ENCODE measurements at regions not wholly inside any gene's neighbourhood (a gene's known extent, or its start where the extent isn't known, plus 50 kb on each side); places are given as distances from the start of the nearest gene placed in this dataset.

DNA sequence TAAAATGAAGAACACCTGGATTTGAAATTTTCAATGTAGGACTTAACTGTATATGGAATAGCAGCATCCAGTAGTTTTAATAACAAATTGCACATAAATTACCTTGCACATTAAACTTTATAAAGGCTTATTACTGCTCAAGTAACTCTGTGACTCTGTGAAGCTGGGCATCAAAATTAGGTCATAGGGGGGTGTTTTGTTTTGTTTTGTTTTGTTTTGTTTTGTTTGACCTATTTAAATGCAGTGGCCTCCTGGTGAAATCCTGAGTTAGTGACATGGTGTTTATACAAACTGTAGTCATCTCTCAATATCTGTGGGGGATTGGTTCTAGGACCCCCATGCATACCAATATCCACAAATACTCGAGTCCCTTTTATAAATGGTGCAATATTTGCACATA is 51.9 kb upstream of the ADAD1 start:
- TF ChIP-seq, protein P1, sequence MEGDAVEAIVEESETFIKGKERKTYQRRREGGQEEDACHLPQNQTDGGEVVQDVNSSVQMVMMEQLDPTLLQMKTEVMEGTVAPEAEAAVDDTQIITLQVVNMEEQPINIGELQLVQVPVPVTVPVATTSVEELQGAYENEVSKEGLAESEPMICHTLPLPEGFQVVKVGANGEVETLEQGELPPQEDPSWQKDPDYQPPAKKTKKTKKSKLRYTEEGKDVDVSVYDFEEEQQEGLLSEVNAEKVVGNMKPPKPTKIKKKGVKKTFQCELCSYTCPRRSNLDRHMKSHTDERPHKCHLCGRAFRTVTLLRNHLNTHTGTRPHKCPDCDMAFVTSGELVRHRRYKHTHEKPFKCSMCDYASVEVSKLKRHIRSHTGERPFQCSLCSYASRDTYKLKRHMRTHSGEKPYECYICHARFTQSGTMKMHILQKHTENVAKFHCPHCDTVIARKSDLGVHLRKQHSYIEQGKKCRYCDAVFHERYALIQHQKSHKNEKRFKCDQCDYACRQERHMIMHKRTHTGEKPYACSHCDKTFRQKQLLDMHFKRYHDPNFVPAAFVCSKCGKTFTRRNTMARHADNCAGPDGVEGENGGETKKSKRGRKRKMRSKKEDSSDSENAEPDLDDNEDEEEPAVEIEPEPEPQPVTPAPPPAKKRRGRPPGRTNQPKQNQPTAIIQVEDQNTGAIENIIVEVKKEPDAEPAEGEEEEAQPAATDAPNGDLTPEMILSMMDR (conservative IDR thresholded peaks at IDR 0.05): no peak
- peaks cover 0 to 2% (median under 1%) of the 10 kb centered on the region in 3 experiments; a peak in 2 of 7 replicates for H3K36me3 Mint-ChIP-seq (ENCODE audit: insufficient read depth in 1 of 3, low read depth in 3 of 3)

More for the DNA sequence above, 51.9 kb upstream of the ADAD1 start:
- Mint-ChIP-seq H3K27me3 (ENCODE audit: low read depth) (no peaks in the 10 kb centered on the region), H3K27ac (no peak overlapping the region), H3K4me1 (no peaks in the 10 kb centered on the region), H3K4me3 (no peak overlapping the region), H3K9me3 (no peaks in the 10 kb centered on the region)
- Histone ChIP-seq H2BK12ac (ENCODE audit: insufficient read length, low read depth, low read length) (no peak overlapping the region), H3K23me2 (ENCODE audit: insufficient read length, low read depth, low read length, poor library complexity, severe bottlenecking) (no peaks in the 10 kb centered on the region), H3K4me2 (ENCODE audit: insufficient read depth, insufficient read length, low read length) (no peak overlapping the region), H3K14ac (ENCODE audit: insufficient read depth, low read length) (no peak overlapping the region), H3K27ac (ENCODE audit: insufficient read length, low read depth, low read length) (no peak overlapping the region), H4K91ac (ENCODE audit: insufficient read length, low read depth, low read length) (no peak overlapping the region), H4K20me1 (ENCODE audit: control insufficient read depth, insufficient read depth, insufficient read length) (no peaks in the 10 kb centered on the region), H3K23ac (ENCODE audit: insufficient read length, low read depth, low read length) (no peak overlapping the region), H2BK5ac (ENCODE audit: insufficient read length, low read length) (no peak overlapping the region), H4K5ac (ENCODE audit: insufficient read length, low read depth, low read length) (no peak overlapping the region), H3K4ac (ENCODE audit: low read depth, low read length) (no peak overlapping the region), H3K79me2 (ENCODE audit: insufficient read depth, low read length) (no peaks in the 10 kb centered on the region), H3T11ph (ENCODE audit: low read length) (no peak overlapping the region), H4K8ac (replicated peaks; ENCODE audit: insufficient read length, low read depth, low read length) (no peak overlapping the region), H3K79me1 (ENCODE audit: insufficient read depth, low read depth, low read length, poor library complexity, severe bottlenecking) (no peaks in the 10 kb centered on the region), H3K9me3 (ENCODE audit: control insufficient read depth, low read depth, low read length) (no peaks in the 10 kb centered on the region), H3K56ac (ENCODE audit: insufficient read length, low read depth, low read length) (no peak overlapping the region), H3K4me1 (ENCODE audit: insufficient read depth, low read length) (no peaks in the 10 kb centered on the region), H2BK15ac (ENCODE audit: low read depth, low read length) (no peak overlapping the region), H3K9ac (ENCODE audit: extremely low read depth, insufficient read length, low read length) (no peak overlapping the region), H2AFZ (ENCODE audit: low read length) (no peak overlapping the region), H3K18ac (ENCODE audit: insufficient read length, low read depth, low read length) (no peak overlapping the region), H2AK5ac (ENCODE audit: insufficient read length, low read length) (no peak overlapping the region), H2BK20ac (ENCODE audit: low read depth, low read length, poor library complexity, severe bottlenecking) (no peak overlapping the region), H3K27me3 (ENCODE audit: insufficient read depth, low read length) (no peaks in the 10 kb centered on the region), H2BK120ac (ENCODE audit: low read depth, low read length, poor library complexity, severe bottlenecking) (no peak overlapping the region)
- no CpG with 5 or more reads among the region's 1 CpG for WGBS (ENCODE audit: extremely low coverage, insufficient read length, low lambda C conversion rate)
- no peak for DNase-seq

Measured in H9 (cell line).